ENCODE measurements at regions not wholly inside any gene's neighbourhood (a gene's known extent, or its start where the extent isn't known, plus 50 kb on each side); places are given as distances from the start of the nearest gene placed in this dataset.

DNA sequence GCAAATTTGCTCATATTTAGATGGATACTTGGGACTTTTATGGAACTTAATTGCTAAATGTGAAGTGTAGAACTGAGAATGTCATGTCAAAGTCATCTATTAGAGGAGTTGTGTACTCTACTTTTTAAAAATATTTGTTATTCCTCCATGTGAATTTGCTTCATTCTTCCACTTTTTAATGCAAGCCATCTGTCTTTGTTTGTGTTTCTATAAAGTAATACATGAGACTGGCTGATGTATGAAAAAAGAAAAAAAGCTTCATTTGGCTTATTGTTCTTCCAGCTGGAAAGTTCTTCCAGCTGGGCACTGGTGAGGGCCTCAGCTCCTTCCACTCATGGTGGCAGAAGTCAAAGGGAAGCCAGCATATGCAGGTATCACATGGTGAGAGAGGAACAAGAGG lies 114.6 kb upstream of the GRID2 start:
- no peaks in the 10 kb centered on the region for H3K36me3 Mint-ChIP-seq

DNA sequence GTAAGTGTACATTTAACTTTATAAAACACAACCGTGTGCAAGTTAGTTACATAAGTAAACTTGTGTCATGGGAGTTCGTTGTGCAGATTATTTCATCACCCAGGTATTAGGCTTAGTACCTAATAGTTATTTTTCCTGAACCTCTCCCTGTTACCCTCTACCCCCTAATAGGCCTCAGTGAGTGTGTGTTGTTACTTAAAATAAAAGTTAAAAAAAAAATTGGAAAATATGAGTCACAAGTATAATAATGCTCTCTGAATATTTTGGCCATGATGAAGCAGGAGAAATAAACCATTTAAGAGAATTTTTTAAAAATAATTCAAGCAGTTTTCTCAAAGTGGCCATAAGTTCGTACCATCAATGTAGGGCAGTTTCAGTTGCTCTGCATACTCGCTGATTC lies 105.1 kb upstream of the GRID2 start:
- DNase-seq (ENCODE audit: low spot score) (no peak), ATAC-seq (no peak)
- POLR2A ChIA-PET, result no interaction called here
- Mint-ChIP-seq H3K9me3 (peaks cover 4% of the 10 kb centered on the region; the same call in 1 of the 2 replicates), H3K36me3 (no peaks in the 10 kb centered on the region), H3K27me3 (ENCODE audit: low read depth) (peaks cover 50% of the 10 kb centered on the region), H3K4me1 (no peaks in the 10 kb centered on the region), H3K4me3 (no peak overlapping the region), H3K27ac (no peak overlapping the region)
- TF ChIP-seq NR2C2 (CRISPR knock-in tag; IDR thresholded peaks at IDR 0.05), result no peak
- TF ChIP-seq, protein P1, sequence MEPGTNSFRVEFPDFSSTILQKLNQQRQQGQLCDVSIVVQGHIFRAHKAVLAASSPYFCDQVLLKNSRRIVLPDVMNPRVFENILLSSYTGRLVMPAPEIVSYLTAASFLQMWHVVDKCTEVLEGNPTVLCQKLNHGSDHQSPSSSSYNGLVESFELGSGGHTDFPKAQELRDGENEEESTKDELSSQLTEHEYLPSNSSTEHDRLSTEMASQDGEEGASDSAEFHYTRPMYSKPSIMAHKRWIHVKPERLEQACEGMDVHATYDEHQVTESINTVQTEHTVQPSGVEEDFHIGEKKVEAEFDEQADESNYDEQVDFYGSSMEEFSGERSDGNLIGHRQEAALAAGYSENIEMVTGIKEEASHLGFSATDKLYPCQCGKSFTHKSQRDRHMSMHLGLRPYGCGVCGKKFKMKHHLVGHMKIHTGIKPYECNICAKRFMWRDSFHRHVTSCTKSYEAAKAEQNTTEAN (CRISPR knock-in tag; IDR thresholded peaks at IDR 0.05), result no peak
- TF ChIP-seq, protein P2, sequence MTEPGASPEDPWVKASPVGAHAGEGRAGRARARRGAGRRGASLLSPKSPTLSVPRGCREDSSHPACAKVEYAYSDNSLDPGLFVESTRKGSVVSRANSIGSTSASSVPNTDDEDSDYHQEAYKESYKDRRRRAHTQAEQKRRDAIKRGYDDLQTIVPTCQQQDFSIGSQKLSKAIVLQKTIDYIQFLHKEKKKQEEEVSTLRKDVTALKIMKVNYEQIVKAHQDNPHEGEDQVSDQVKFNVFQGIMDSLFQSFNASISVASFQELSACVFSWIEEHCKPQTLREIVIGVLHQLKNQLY (CRISPR knock-in tag; IDR thresholded peaks at IDR 0.05), result no peak
- TF ChIP-seq, protein P3, sequence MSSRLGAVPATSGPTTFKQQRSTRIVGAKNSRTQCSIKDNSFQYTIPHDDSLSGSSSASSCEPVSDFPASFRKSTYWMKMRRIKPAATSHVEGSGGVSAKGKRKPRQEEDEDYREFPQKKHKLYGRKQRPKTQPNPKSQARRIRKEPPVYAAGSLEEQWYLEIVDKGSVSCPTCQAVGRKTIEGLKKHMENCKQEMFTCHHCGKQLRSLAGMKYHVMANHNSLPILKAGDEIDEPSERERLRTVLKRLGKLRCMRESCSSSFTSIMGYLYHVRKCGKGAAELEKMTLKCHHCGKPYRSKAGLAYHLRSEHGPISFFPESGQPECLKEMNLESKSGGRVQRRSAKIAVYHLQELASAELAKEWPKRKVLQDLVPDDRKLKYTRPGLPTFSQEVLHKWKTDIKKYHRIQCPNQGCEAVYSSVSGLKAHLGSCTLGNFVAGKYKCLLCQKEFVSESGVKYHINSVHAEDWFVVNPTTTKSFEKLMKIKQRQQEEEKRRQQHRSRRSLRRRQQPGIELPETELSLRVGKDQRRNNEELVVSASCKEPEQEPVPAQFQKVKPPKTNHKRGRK (CRISPR knock-in tag; IDR thresholded peaks at IDR 0.05; ENCODE audit: borderline replicate concordance), result no peak
- TF ChIP-seq RELA (CRISPR knock-in tag; IDR thresholded peaks at IDR 0.05; ENCODE audit: borderline replicate concordance), result no peak
- TF ChIP-seq SMAD4 (CRISPR knock-in tag; IDR thresholded peaks at IDR 0.05), result no peak
- TF ChIP-seq EMX1 (CRISPR knock-in tag; IDR thresholded peaks at IDR 0.05), result no peak
- TF ChIP-seq ATF1 (CRISPR knock-in tag; IDR thresholded peaks at IDR 0.05), result no peak
- TF ChIP-seq, protein P4, sequence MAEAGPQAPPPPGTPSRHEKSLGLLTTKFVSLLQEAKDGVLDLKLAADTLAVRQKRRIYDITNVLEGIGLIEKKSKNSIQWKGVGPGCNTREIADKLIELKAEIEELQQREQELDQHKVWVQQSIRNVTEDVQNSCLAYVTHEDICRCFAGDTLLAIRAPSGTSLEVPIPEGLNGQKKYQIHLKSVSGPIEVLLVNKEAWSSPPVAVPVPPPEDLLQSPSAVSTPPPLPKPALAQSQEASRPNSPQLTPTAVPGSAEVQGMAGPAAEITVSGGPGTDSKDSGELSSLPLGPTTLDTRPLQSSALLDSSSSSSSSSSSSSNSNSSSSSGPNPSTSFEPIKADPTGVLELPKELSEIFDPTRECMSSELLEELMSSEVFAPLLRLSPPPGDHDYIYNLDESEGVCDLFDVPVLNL (CRISPR knock-in tag; IDR thresholded peaks at IDR 0.05; ENCODE audit: borderline replicate concordance, low read depth), result no peak
- no peak for TF ChIP-seq CREB1 (CRISPR knock-in tag; IDR thresholded peaks at IDR 0.05)
- TF ChIP-seq, protein P5, sequence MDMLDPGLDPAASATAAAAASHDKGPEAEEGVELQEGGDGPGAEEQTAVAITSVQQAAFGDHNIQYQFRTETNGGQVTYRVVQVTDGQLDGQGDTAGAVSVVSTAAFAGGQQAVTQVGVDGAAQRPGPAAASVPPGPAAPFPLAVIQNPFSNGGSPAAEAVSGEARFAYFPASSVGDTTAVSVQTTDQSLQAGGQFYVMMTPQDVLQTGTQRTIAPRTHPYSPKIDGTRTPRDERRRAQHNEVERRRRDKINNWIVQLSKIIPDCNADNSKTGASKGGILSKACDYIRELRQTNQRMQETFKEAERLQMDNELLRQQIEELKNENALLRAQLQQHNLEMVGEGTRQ (CRISPR knock-in tag; IDR thresholded peaks at IDR 0.05), result no peak
- TF ChIP-seq FOXJ3 (CRISPR knock-in tag; IDR thresholded peaks at IDR 0.05; ENCODE audit: borderline replicate concordance), result no peak
- no peak for TF ChIP-seq TEAD1 (CRISPR knock-in tag; IDR thresholded peaks at IDR 0.05)
- TF ChIP-seq ZNF317 (CRISPR knock-in tag; IDR thresholded peaks at IDR 0.05; ENCODE audit: borderline replicate concordance, low read depth), result no peak
- TF ChIP-seq, protein P6, sequence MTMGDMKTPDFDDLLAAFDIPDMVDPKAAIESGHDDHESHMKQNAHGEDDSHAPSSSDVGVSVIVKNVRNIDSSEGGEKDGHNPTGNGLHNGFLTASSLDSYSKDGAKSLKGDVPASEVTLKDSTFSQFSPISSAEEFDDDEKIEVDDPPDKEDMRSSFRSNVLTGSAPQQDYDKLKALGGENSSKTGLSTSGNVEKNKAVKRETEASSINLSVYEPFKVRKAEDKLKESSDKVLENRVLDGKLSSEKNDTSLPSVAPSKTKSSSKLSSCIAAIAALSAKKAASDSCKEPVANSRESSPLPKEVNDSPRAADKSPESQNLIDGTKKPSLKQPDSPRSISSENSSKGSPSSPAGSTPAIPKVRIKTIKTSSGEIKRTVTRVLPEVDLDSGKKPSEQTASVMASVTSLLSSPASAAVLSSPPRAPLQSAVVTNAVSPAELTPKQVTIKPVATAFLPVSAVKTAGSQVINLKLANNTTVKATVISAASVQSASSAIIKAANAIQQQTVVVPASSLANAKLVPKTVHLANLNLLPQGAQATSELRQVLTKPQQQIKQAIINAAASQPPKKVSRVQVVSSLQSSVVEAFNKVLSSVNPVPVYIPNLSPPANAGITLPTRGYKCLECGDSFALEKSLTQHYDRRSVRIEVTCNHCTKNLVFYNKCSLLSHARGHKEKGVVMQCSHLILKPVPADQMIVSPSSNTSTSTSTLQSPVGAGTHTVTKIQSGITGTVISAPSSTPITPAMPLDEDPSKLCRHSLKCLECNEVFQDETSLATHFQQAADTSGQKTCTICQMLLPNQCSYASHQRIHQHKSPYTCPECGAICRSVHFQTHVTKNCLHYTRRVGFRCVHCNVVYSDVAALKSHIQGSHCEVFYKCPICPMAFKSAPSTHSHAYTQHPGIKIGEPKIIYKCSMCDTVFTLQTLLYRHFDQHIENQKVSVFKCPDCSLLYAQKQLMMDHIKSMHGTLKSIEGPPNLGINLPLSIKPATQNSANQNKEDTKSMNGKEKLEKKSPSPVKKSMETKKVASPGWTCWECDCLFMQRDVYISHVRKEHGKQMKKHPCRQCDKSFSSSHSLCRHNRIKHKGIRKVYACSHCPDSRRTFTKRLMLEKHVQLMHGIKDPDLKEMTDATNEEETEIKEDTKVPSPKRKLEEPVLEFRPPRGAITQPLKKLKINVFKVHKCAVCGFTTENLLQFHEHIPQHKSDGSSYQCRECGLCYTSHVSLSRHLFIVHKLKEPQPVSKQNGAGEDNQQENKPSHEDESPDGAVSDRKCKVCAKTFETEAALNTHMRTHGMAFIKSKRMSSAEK (CRISPR knock-in tag; IDR thresholded peaks at IDR 0.05; ENCODE audit: borderline replicate concordance), result no peak
- TF ChIP-seq, protein P7, sequence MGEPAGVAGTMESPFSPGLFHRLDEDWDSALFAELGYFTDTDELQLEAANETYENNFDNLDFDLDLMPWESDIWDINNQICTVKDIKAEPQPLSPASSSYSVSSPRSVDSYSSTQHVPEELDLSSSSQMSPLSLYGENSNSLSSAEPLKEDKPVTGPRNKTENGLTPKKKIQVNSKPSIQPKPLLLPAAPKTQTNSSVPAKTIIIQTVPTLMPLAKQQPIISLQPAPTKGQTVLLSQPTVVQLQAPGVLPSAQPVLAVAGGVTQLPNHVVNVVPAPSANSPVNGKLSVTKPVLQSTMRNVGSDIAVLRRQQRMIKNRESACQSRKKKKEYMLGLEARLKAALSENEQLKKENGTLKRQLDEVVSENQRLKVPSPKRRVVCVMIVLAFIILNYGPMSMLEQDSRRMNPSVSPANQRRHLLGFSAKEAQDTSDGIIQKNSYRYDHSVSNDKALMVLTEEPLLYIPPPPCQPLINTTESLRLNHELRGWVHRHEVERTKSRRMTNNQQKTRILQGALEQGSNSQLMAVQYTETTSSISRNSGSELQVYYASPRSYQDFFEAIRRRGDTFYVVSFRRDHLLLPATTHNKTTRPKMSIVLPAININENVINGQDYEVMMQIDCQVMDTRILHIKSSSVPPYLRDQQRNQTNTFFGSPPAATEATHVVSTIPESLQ (CRISPR knock-in tag; IDR thresholded peaks at IDR 0.05), result no peak
- TF ChIP-seq ZNF263 (CRISPR knock-in tag; IDR thresholded peaks at IDR 0.05; ENCODE audit: low read depth), result no peak
- CTCF ChIA-PET, result no interaction called here

More for the DNA sequence above, 114.6 kb upstream of the GRID2 start:
- Mint-ChIP-seq H3K27ac (no peak overlapping the region), H3K27me3 (ENCODE audit: low read depth) (peaks cover 55% of the 10 kb centered on the region), H3K9me3 (no peaks in the 10 kb centered on the region), H3K4me1 (no peaks in the 10 kb centered on the region), H3K4me3 (no peak overlapping the region)
- ChIA-PET CTCF (no interaction called here), POLR2A (no interaction called here)
- DNase-seq (ENCODE audit: low spot score), result no peak
- ATAC-seq, result no peak
- no peak for TF ChIP-seq GTF2I (CRISPR knock-in tag; conservative IDR thresholded peaks at IDR 0.05)
